Parathyroid adenoma (tissue), 2 donors: ENCODE measurements at regions not wholly inside any gene's neighbourhood (a gene's known extent, or its start where the extent isn't known, plus 50 kb on each side); places are given as distances from the start of the nearest gene placed in this dataset.

Experiments used
- H2AFZ ChIP-seq: fragments of 300-600 bp; sonication (generic); one replicate; pipeline ENCODE4 v1.7.0; 2017; ENCODE audit warnings: antibody characterized with exemption, mild to moderate bottlenecking
- H3K27ac ChIP-seq: fragments of 300-600 bp; sonication (generic); one replicate; pipeline ENCODE4 v1.7.0; 2017
- H3K27me3 ChIP-seq: fragments of 300-600 bp; sonication (generic); one replicate; pipeline ENCODE4 v1.7.0; 2017; ENCODE audit warnings: low read length; ENCODE audit not compliant: control insufficient read depth, insufficient read depth
- H3K36me3 ChIP-seq: fragments of 300-600 bp; sonication (generic); one replicate; pipeline ENCODE4 v1.7.0; 2017; ENCODE audit warnings: low read length; ENCODE audit not compliant: control insufficient read depth, insufficient read depth
- H3K4me1 ChIP-seq: fragments of 300-600 bp; sonication (generic); one replicate; pipeline ENCODE4 v1.7.0; 2017; ENCODE audit warnings: control low read depth
- H3K4me2 ChIP-seq: fragments of 300-600 bp; sonication (generic); one replicate; pipeline ENCODE4 v1.7.0; 2017; ENCODE audit warnings: low read length
- H3K4me3 ChIP-seq: fragments of 300-600 bp; sonication (generic); one replicate; pipeline ENCODE4 v1.7.0; 2017; ENCODE audit warnings: low read depth, low read length
- H3K79me2 ChIP-seq: fragments of 300-600 bp; sonication (generic); one replicate; pipeline ENCODE4 v1.7.0; 2017; ENCODE audit warnings: control low read depth
- H3K9ac ChIP-seq: fragments of 300-600 bp; sonication (generic); one replicate; pipeline ENCODE4 v1.7.0; 2017; ENCODE audit warnings: mild to moderate bottlenecking
- H3K9me3 ChIP-seq: fragments of 300-600 bp; sonication (generic); one replicate; pipeline ENCODE4 v1.7.0; 2017; ENCODE audit warnings: low read length; ENCODE audit not compliant: control insufficient read depth
- TF ChIP-seq, protein P1 (sequence below): fragments of 300-600 bp; sonication (generic); IDR thresholded peaks from one replicate; pipeline ENCODE4 v1.7.0; 2017; ENCODE audit warnings: antibody characterized with exemption, mild to moderate bottlenecking
- donor health status: primary hyperparathyroidism.

DNA sequence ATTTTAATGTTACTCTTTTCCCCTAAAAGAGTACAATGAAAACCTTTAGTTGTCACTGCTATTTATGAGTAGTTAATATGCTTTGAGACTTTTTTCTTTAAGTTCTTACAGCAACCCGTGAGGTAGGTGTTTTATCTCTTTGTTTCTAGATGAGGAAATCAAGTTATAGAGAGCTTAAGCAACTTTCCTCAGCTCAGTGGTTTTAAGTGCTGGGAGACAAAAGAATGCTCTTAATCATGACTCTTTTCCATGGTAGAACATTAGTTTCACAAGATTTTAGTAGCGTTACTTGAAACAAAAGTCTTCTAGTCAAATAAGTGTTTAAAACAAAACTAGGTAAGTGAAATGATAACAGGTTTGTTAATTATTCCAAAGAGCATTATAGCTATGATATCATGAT is 354.7 kb upstream of the PITX2 start:
- no peaks in the 10 kb centered on the region for H3K79me2 ChIP-seq
- no peak overlapping the region for H3K27ac ChIP-seq
- no peaks in the 10 kb centered on the region for H3K4me1 ChIP-seq
- H3K27me3 ChIP-seq: no peaks in the 10 kb centered on the region
- H2AFZ ChIP-seq: no peak overlapping the region
- TF ChIP-seq, protein P1, sequence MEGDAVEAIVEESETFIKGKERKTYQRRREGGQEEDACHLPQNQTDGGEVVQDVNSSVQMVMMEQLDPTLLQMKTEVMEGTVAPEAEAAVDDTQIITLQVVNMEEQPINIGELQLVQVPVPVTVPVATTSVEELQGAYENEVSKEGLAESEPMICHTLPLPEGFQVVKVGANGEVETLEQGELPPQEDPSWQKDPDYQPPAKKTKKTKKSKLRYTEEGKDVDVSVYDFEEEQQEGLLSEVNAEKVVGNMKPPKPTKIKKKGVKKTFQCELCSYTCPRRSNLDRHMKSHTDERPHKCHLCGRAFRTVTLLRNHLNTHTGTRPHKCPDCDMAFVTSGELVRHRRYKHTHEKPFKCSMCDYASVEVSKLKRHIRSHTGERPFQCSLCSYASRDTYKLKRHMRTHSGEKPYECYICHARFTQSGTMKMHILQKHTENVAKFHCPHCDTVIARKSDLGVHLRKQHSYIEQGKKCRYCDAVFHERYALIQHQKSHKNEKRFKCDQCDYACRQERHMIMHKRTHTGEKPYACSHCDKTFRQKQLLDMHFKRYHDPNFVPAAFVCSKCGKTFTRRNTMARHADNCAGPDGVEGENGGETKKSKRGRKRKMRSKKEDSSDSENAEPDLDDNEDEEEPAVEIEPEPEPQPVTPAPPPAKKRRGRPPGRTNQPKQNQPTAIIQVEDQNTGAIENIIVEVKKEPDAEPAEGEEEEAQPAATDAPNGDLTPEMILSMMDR: no peak
- H3K9me3 ChIP-seq: no peaks in the 10 kb centered on the region
- H3K4me2 ChIP-seq: no peak overlapping the region
- H3K9ac ChIP-seq: no peak overlapping the region
- H3K4me3 ChIP-seq: no peak overlapping the region
- no peaks in the 10 kb centered on the region for H3K36me3 ChIP-seq

DNA sequence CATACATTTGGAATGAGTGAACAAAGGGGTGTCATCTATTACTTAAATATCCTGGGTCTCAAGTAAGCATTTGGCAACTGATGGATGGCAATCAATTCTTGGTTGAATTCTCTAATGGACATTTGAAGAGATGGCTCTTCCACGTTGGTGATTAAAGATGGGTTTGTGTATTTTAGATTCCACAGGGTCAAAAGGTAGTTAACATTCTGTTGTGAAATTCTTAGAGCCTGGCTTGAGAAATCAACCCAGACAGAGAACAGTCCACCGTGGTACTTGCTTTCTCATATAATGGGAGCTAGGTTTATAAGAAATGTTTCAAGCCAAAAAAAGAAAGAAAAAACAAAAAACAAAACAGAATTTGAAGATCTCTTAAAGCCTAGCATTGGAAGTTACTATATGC is 355.9 kb upstream of the PITX2 start:
- H3K27me3 ChIP-seq: no peaks in the 10 kb centered on the region
- no peak overlapping the region for H3K4me2 ChIP-seq
- no peak overlapping the region for H3K27ac ChIP-seq
- H3K79me2 ChIP-seq: no peaks in the 10 kb centered on the region
- no peaks in the 10 kb centered on the region for H3K36me3 ChIP-seq
- H3K4me3 ChIP-seq: no peak overlapping the region
- H3K9me3 ChIP-seq: no peaks in the 10 kb centered on the region
- TF ChIP-seq, protein P1: no peak
- H3K9ac ChIP-seq: no peak overlapping the region
- no peak overlapping the region for H2AFZ ChIP-seq
- H3K4me1 ChIP-seq: no peaks in the 10 kb centered on the region

DNA sequence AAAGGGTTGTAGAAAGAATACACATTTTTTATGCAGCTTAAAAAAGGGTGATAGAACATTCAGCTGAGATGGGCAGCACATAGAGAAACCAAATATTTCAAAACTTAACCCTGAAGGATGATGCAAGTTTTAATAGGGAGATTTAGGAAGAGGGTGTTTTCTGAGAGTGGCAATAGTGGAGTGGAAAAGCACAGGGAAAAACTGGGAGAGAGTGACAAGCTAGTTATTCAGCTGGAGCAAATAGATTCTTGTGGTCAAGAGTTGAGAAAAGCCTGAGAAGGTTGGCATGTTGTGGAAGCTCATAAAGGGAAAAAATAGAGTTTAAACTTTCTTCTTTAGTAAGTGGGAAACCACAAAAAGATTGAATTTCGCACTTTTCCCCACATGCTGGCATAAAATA is 359.6 kb upstream of the PITX2 start:
- no peaks in the 10 kb centered on the region for H3K27me3 ChIP-seq
- no peaks in the 10 kb centered on the region for H3K9me3 ChIP-seq
- TF ChIP-seq, protein P1: no peak
- H3K79me2 ChIP-seq: no peaks in the 10 kb centered on the region
- H3K27ac ChIP-seq: no peak overlapping the region
- no peak overlapping the region for H3K4me2 ChIP-seq
- H3K4me1 ChIP-seq: no peaks in the 10 kb centered on the region
- H3K36me3 ChIP-seq: no peaks in the 10 kb centered on the region
- no peak overlapping the region for H3K9ac ChIP-seq
- H3K4me3 ChIP-seq: no peak overlapping the region
- no peak overlapping the region for H2AFZ ChIP-seq

DNA sequence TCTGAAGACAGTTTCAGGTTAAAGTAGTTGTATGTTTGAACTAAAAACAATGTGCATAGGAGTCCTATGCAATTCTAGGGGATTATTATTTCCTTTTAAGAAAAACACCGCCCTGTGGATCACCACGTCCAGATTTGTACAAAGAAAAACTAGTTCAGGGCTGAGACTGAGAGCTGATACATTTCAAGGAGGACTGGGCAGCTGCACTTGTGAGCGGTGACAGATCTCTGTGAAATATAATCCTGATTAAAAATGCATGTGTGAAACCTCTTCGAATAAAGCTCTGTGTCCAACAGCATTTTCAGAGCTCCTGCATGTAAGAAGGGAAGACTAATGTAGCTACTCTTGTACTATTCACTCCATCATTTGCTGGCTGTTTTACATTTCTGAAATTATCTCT is 365.8 kb upstream of the PITX2 start:
- Histone ChIP-seq H3K4me2 (no peak overlapping the region), H2AFZ (no peak overlapping the region), H3K27ac (no peak overlapping the region), H3K36me3 (no peaks in the 10 kb centered on the region), H3K79me2 (no peaks in the 10 kb centered on the region), H3K9ac (no peak overlapping the region), H3K9me3 (no peaks in the 10 kb centered on the region), H3K4me3 (no peak overlapping the region), H3K4me1 (no peaks in the 10 kb centered on the region), H3K27me3 (no peaks in the 10 kb centered on the region)
- TF ChIP-seq, protein P1: no peak

DNA sequence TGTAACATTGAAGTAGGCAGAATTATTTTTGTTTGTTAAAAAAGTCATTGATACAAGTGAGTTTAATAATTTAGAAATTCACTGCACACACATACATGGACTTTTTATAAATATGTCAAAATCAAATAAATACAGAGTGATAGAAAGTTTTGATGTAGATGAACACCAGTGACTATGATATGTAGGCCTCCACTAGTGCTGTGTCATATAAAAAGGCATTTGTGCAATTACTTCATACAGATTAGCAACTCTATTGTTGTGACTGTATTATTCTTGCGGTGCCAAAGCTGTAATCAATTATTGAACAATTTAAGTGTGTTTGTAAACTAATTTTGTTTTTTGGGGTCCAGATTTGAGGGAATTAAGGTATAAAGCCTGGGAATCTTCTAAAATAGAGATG is 366.2 kb upstream of the PITX2 start:
- no peak overlapping the region for H3K9ac ChIP-seq
- H3K27me3 ChIP-seq: no peaks in the 10 kb centered on the region
- no peak overlapping the region for H2AFZ ChIP-seq
- H3K79me2 ChIP-seq: no peaks in the 10 kb centered on the region
- TF ChIP-seq, protein P1: no peak
- no peak overlapping the region for H3K27ac ChIP-seq
- H3K4me1 ChIP-seq: no peaks in the 10 kb centered on the region
- no peaks in the 10 kb centered on the region for H3K36me3 ChIP-seq
- H3K4me2 ChIP-seq: no peak overlapping the region
- H3K9me3 ChIP-seq: no peaks in the 10 kb centered on the region
- H3K4me3 ChIP-seq: no peak overlapping the region
